ENCODE measurements at regions not wholly inside any gene's neighbourhood (a gene's known extent, or its start where the extent isn't known, plus 50 kb on each side); places are given as distances from the start of the nearest gene placed in this dataset.

GRCh38 chr4:103372002-103372558 lies 173.9 kb upstream of the CENPE start:
- H3K4me1 ChIP-seq, result no peaks in the 10 kb centered on the region
- H3K4me3 ChIP-seq, result no peak overlapping the region
- intact Hi-C loops (cut with DNase I), result no loop called here
- ATAC-seq, result no peak
- DNase-seq, result no peak
- H3K9me3 ChIP-seq, result no peaks in the 10 kb centered on the region
- 65 to 71% methylated on average over 6 of the region's 6 CpGs for WGBS, 2 donors
- H3K36me3 ChIP-seq (replicated peaks in 1 of 2; ENCODE audit: insufficient read depth in 1 of 2, low read depth in 2 of 2), result no peaks in the 10 kb centered on the region
- H3K27me3 ChIP-seq, result no peaks in the 10 kb centered on the region
- TF ChIP-seq, protein P1, sequence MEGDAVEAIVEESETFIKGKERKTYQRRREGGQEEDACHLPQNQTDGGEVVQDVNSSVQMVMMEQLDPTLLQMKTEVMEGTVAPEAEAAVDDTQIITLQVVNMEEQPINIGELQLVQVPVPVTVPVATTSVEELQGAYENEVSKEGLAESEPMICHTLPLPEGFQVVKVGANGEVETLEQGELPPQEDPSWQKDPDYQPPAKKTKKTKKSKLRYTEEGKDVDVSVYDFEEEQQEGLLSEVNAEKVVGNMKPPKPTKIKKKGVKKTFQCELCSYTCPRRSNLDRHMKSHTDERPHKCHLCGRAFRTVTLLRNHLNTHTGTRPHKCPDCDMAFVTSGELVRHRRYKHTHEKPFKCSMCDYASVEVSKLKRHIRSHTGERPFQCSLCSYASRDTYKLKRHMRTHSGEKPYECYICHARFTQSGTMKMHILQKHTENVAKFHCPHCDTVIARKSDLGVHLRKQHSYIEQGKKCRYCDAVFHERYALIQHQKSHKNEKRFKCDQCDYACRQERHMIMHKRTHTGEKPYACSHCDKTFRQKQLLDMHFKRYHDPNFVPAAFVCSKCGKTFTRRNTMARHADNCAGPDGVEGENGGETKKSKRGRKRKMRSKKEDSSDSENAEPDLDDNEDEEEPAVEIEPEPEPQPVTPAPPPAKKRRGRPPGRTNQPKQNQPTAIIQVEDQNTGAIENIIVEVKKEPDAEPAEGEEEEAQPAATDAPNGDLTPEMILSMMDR (IDR thresholded peaks at IDR 0.05), result no peak
- TF ChIP-seq POLR2A (IDR thresholded peaks at IDR 0.05), result no peak
- no peak overlapping the region for H3K27ac ChIP-seq

DNA sequence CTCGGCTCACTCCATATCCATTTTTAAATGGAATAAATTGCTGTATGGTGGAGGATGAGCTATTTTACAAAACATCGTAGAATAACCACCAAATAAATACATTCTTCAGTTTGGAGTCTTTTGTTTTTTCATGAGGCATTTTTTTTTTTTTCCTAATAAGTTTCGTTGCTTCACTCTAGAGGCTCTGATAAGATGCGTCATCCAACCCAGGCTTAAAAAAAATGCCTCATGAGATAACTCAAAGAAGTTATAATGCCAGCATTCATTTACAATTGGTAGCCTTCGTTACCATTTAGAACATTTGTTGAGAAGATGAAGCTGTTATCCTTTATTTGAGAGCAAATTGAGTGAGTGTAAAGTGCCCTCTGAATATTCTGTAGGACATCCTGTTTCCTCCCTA lies 172.2 kb upstream of the CENPE start:
- TF ChIP-seq, protein P1 (IDR thresholded peaks at IDR 0.05), result no peak
- TF ChIP-seq POLR2A (IDR thresholded peaks at IDR 0.05), result no peak
- ATAC-seq (no peak), DNase-seq (no peak)
- H3K27me3 ChIP-seq, result no peaks in the 10 kb centered on the region
- WGBS, 2 donors, result 57 to 69% methylated on average over 5 of the region's 5 CpGs
- H3K36me3 ChIP-seq (replicated peaks in 1 of 2; ENCODE audit: insufficient read depth in 1 of 2, low read depth in 2 of 2), result no peaks in the 10 kb centered on the region
- H3K4me1 ChIP-seq, result no peaks in the 10 kb centered on the region
- no peak overlapping the region for H3K27ac ChIP-seq
- intact Hi-C loops (cut with DNase I), result no loop called here
- H3K4me3 ChIP-seq, result no peak overlapping the region
- H3K9me3 ChIP-seq, result no peaks in the 10 kb centered on the region

DNA sequence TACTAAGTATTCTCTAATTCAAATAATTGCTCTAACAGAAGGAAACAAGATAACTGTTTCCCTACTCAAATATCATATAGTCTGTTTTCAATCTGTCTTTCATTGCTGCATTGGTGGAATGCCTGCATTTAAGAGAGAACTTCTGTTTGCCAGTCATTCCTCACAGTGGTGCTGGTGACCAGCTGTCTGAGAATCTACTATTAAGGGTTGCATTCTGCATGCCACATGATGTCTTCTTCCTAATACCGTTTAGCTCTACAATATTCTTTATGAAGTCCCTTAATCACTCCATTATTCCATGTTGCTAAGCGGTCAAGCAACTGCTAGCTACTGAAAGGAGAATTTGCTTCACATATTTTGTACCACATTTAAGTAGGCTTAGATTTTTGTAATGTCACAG lies 167.1 kb upstream of the CENPE start:
- 58 to 65% methylated on average over 2 of the region's 2 CpGs for WGBS, 2 donors
- no peak overlapping the region for H3K4me3 ChIP-seq
- no peaks in the 10 kb centered on the region for H3K4me1 ChIP-seq
- intact Hi-C loops (cut with DNase I), result no loop called here
- no peak overlapping the region for H3K27ac ChIP-seq
- H3K9me3 ChIP-seq, result peaks cover 0 to 3% (median 0%) of the 10 kb centered on the region in 3 donors
- ATAC-seq (no peak), DNase-seq (no peak)
- TF ChIP-seq, protein P1 (IDR thresholded peaks at IDR 0.05), result no peak
- TF ChIP-seq POLR2A (IDR thresholded peaks at IDR 0.05), result no peak
- no peaks in the 10 kb centered on the region for H3K27me3 ChIP-seq
- H3K36me3 ChIP-seq (replicated peaks in 1 of 2; ENCODE audit: insufficient read depth in 1 of 2, low read depth in 2 of 2), result no peaks in the 10 kb centered on the region

DNA sequence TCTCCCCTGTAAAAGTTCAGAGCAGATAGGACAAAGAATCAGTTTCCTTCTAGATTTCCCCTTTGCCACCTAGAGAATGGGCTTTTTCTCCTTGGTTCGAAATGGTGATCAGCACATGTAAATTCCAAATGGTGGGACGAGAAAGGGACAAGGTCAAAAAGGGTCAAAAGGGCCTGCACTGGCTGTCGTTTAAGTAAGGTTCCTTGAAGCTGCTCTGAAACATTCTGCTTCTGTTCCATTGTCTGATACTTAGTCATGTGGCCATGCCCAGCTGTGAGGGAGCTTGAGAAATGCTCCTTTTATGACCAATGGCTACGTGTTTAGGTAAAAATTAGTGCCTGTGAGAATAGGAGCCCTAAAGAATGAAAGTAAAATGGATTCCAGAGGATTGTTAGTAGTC lies 165.9 kb upstream of the CENPE start:
- Histone ChIP-seq H3K27ac (no peak overlapping the region), H3K9me3 (peaks cover 0 to 15% (median 0%) of the 10 kb centered on the region in 3 donors), H3K4me3 (no peak overlapping the region), H3K36me3 (replicated peaks in 1 of 2; ENCODE audit: insufficient read depth in 1 of 2, low read depth in 2 of 2) (no peaks in the 10 kb centered on the region), H3K27me3 (no peaks in the 10 kb centered on the region), H3K4me1 (no peaks in the 10 kb centered on the region)
- no peak for DNase-seq
- 40 to 43% methylated on average over 4 of the region's 4 CpGs for WGBS, 2 donors
- intact Hi-C loops (cut with DNase I), result no loop called here
- no peak for TF ChIP-seq POLR2A (IDR thresholded peaks at IDR 0.05)
- TF ChIP-seq, protein P1 (IDR thresholded peaks at IDR 0.05), result no peak
- ATAC-seq, result no peak

DNA sequence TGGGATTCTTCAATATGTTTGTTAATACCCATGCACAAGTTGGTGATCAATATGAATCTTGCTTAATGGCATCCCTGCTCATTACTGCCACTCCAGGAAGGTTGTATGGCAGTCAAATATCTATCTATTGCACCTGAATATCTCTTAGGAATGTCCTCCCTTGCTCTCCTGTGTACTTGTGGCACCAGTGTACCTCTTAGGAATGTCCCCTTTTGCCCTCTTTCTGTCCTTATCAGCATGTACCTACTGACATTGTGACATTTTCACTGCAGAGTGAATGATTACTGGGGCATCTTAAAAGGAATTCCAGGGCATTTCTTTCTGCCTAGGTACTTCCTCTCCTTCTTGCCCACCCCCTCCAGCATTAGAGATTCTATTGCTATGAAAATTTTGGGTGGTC lies 163.8 kb upstream of the CENPE start:
- TF ChIP-seq, protein P1 (IDR thresholded peaks at IDR 0.05), result no peak
- TF ChIP-seq POLR2A (IDR thresholded peaks at IDR 0.05), result no peak
- intact Hi-C loops (cut with DNase I), result no loop called here
- DNase-seq, result no peak
- Histone ChIP-seq H3K27ac (no peak overlapping the region), H3K27me3 (no peaks in the 10 kb centered on the region), H3K4me1 (no peaks in the 10 kb centered on the region), H3K4me3 (no peak overlapping the region), H3K36me3 (replicated peaks in 1 of 2; ENCODE audit: insufficient read depth in 1 of 2, low read depth in 2 of 2) (no peaks in the 10 kb centered on the region), H3K9me3 (peaks cover 0 to 18% (median 0%) of the 10 kb centered on the region in 3 donors)
- ATAC-seq, result no peak
